ENCODE measurements at regions not wholly inside any gene's neighbourhood (a gene's known extent, or its start where the extent isn't known, plus 50 kb on each side); places are given as distances from the start of the nearest gene placed in this dataset.

DNA sequence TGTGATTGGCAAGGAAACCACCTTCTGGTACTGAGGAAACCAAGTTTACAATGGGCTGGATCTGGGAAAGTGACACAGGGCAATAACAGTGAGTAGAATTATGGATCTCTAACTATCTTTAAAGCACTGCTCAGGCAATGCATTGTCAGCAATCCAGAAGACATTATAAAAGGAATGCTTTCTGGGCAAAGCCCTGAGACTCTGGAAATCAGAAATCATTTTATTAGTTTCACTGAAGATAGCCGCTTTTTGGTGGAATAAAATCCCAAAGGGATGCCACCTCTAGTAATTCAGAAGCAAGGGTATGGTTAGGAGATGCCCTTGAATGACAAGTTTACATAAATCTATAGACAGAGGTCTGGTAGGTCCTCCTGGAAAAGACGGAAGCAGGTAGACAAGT lies 211.1 kb downstream of the DMRT2 start:
- Histone ChIP-seq H3K9me3 (ENCODE audit: control insufficient read depth, low read length) (no peaks in the 10 kb centered on the region), H3K27ac (ENCODE audit: low read depth, low read length) (no peak overlapping the region), H3K9ac (ENCODE audit: extremely low read depth, low read length, poor library complexity, severe bottlenecking) (no peak overlapping the region), H3K36me3 (ENCODE audit: control insufficient read depth, insufficient read depth, low read length) (no peaks in the 10 kb centered on the region), H3K4me1 (ENCODE audit: control insufficient read depth, insufficient read depth, low read length) (no peaks in the 10 kb centered on the region), H3K4me3 (ENCODE audit: low read length) (no peak overlapping the region), H3K27me3 (ENCODE audit: control insufficient read depth, insufficient read depth, low read length, poor library complexity, severe bottlenecking) (no peaks in the 10 kb centered on the region)
- H3K36me3 Mint-ChIP-seq (ENCODE audit: low read depth) = no peaks in the 10 kb centered on the region
- H3K4me3 Mint-ChIP-seq = no peak overlapping the region
- H3K27me3 Mint-ChIP-seq (ENCODE audit: insufficient read depth) = peaks cover 3% of the 10 kb centered on the region
- H3K4me1 Mint-ChIP-seq = no peaks in the 10 kb centered on the region
- WGBS, 2 experiments (ENCODE audit: insufficient coverage in 1 of 2, insufficient read length in 1 of 2) = 87 to 100% methylated on average over 2 of the region's 2 CpGs
- H3K9me3 Mint-ChIP-seq = no peaks in the 10 kb centered on the region
- no peak overlapping the region for H3K27ac Mint-ChIP-seq
- TF ChIP-seq CTCF (conservative IDR thresholded peaks at IDR 0.05) = no peak
- no peak for DNase-seq

- Mint-ChIP-seq H3K27me3 (ENCODE audit: insufficient read depth) (peaks cover 3% of the 10 kb centered on the region), H3K27ac (no peak overlapping the region), H3K9me3 (no peaks in the 10 kb centered on the region), H3K4me1 (no peaks in the 10 kb centered on the region), H3K4me3 (no peak overlapping the region), H3K36me3 (ENCODE audit: low read depth) (no peaks in the 10 kb centered on the region)
- Histone ChIP-seq H3K9me3 (ENCODE audit: control insufficient read depth, low read length) (no peaks in the 10 kb centered on the region), H3K27me3 (ENCODE audit: control insufficient read depth, insufficient read depth, low read length, poor library complexity, severe bottlenecking) (no peaks in the 10 kb centered on the region), H3K36me3 (ENCODE audit: control insufficient read depth, insufficient read depth, low read length) (no peaks in the 10 kb centered on the region), H3K27ac (ENCODE audit: low read depth, low read length) (no peak overlapping the region), H3K4me1 (ENCODE audit: control insufficient read depth, insufficient read depth, low read length) (no peaks in the 10 kb centered on the region), H3K4me3 (ENCODE audit: low read length) (no peak overlapping the region), H3K9ac (ENCODE audit: extremely low read depth, low read length, poor library complexity, severe bottlenecking) (no peak overlapping the region)
- no peak for TF ChIP-seq CTCF (conservative IDR thresholded peaks at IDR 0.05)
- 86 to 88% methylated on average over 3 to 6 of the region's 6 CpGs for WGBS, 2 experiments (ENCODE audit: insufficient coverage in 1 of 2, insufficient read length in 1 of 2)
- no peak for DNase-seq
Measured at GRCh38 chr9:1261879-1262766, 212.0 kb downstream of the DMRT2 start.

DNA sequence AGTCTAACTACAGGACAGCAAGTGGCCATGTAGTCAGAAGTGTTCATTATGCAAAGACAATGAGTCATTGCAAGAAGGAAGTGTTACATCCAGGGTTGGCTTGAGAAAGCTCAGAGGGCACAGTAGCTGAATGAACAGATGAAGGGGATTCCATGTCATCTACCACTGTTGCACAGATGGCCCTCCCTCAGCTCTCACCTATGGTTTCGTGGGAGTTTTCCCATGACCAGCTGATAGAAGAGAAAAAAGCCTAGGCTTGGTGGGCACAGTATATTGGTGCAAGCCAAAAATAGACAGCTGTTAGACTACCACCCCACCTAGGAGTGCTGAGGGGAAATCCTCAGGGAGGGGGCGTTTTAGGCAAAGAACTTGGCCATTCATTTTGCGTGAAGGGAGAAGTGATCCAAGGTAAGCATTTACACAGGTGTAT lies 217.0 kb downstream of the DMRT2 start:
- TF ChIP-seq CTCF (conservative IDR thresholded peaks at IDR 0.05) = no peak
- H3K4me3 Mint-ChIP-seq = no peak overlapping the region
- H3K4me3 ChIP-seq (ENCODE audit: low read length) = no peak overlapping the region
- 72 to 90% methylated on average over 2 to 3 of the region's 3 CpGs for WGBS, 2 experiments (ENCODE audit: insufficient coverage in 1 of 2, insufficient read length in 1 of 2)
- peaks cover 4% of the 10 kb centered on the region for H3K4me1 Mint-ChIP-seq
- H3K27me3 Mint-ChIP-seq (ENCODE audit: insufficient read depth) = peaks cover 3% of the 10 kb centered on the region
- no peaks in the 10 kb centered on the region for H3K36me3 ChIP-seq (ENCODE audit: control insufficient read depth, insufficient read depth, low read length)
- H3K9me3 ChIP-seq (ENCODE audit: control insufficient read depth, low read length) = no peaks in the 10 kb centered on the region
- no peaks in the 10 kb centered on the region for H3K27me3 ChIP-seq (ENCODE audit: control insufficient read depth, insufficient read depth, low read length, poor library complexity, severe bottlenecking)
- H3K36me3 Mint-ChIP-seq (ENCODE audit: low read depth) = no peaks in the 10 kb centered on the region
- no peaks in the 10 kb centered on the region for H3K9me3 Mint-ChIP-seq
- H3K9ac ChIP-seq (ENCODE audit: extremely low read depth, low read length, poor library complexity, severe bottlenecking) = no peak overlapping the region
- H3K27ac Mint-ChIP-seq = no peak overlapping the region
- H3K4me1 ChIP-seq (ENCODE audit: control insufficient read depth, insufficient read depth, low read length) = no peaks in the 10 kb centered on the region
- DNase-seq = no peak
- no peak overlapping the region for H3K27ac ChIP-seq (ENCODE audit: low read depth, low read length)

Data from endodermal cell (in vitro differentiated cells).